GM03348 (cell line): ENCODE measurements at regions not wholly inside any gene's neighbourhood (a gene's known extent, or its start where the extent isn't known, plus 50 kb on each side); places are given as distances from the start of the nearest gene placed in this dataset.

Experiments used
- DNase-seq: peaks from one replicate; pipeline ENCODE4 v3.0.0; 2012; ENCODE audit warnings: low spot score

DNA sequence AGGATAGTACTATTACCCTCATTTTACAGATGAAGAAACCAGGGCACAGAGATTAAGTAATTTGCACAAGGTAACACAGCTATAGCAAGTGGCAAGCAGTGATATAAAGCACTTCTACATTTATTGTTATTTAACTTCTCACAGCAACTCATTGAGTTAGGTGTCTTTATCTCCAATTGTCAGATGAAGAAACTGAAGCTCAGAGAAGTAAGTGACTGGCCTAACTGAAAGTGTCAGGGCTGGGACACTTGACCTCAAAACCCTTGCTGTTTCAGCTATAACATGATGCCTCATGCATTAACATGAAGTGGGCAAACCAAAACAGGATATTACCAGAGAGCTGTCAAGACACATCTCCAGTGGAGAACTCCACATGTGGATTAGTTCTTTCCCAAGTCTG, 65.8 kb upstream of the LEKR1 start:
- DNase-seq: no peak

GRCh38 chr3:156761007-156761406, 65.1 kb upstream of the LEKR1 start:
- DNase-seq: no peak

DNA sequence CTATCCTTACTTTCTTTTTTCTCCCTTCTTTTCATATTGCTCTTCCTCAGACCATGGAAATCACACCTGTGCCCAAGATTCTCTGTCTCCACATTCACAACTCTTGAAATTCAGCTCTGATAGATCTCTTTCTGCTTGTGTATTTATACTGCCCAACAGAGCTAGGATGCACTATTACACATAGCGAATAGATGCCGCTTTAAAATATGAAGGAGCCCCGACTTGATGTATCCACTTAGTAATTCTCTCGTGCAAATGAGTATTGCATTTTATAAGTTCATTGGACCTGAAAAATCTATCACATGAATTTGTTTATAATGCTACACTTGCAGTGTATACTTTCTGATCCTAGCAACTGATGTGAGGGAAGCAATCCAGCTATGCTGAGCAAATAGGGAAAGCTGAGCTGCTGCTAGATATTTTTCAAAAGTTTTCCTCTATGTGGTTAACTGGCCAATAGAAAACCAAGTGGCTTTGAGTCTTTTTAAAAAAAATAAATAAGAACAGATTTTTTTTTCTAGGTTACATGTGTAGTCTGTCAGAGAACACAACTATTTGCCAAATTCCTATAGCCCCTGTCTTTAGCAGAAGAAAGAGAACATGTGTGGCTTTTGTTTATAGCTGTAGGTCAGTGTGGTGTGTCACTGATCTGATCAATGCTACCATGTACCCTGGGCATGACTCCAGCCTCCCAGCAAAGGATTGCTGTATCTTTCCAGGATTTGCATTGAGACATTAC, 64.3 kb upstream of the LEKR1 start:
- no peak for DNase-seq

DNA sequence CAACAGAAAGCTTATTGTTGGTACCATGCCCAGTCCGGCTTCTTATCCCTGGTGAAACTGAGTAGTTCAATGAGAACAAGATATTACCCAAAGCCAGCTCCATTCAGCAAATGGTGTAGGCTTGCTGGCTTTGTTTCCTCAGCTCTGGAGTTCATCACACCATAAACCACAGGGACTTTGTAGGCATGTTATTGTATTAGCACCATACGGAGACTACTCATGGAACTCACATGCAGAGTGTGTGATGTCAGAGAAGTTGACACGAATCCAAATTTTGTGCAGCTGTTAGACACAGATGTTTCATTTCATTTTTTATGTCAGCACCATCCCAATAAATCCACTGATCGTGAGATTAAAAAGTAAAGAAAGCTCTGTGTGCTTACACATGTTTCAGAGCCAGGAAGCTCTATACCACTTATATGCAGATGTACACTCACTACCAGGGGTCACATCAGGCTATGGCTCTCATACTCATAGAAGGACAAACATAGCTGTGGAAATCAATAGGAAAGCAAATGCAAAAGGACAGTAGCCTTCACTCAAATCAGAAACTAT, 63.4 kb upstream of the LEKR1 start:
- DNase-seq: peak; percentile 36

DNA sequence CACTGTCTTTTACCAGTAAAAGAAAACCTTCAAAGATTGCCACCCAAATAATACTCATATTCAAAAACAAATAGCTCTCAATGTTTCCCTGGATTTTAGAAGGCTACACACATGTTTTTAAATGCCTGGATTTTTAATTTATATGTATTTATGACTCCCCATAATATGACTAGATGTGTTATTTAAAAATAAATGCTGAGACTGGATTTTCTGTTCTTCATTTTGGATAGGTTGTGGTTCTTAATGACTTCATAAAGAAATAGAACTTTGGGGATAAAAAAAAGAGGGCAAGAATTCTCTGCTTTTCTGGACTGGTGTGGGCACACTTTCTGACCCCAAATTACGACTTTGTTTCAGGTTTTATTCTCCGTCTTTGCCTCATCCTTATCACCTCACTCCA, 62.8 kb upstream of the LEKR1 start:
- no peak for DNase-seq

GRCh38 chr3:156763931-156764720, 62.0 kb upstream of the LEKR1 start:
- no peak for DNase-seq

DNA sequence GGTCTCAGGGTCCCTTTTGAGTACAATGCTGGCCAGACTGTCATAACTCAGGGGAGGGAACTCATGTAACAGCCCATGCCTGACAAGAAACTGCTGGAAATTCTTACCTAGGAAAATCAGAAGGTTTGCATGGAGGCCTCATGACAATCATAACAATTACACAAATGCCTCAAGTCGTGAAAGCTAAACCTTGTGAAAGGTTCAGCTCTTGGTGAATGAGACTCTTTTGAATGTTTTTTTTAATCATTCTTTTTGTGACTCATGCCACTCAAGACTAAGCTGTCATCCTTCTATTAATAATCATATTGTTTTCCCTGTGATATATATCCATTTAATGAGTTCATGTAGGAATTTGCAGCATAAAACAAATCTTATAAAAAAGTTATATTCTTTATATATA, 61.4 kb upstream of the LEKR1 start:
- DNase-seq: no peak

DNA sequence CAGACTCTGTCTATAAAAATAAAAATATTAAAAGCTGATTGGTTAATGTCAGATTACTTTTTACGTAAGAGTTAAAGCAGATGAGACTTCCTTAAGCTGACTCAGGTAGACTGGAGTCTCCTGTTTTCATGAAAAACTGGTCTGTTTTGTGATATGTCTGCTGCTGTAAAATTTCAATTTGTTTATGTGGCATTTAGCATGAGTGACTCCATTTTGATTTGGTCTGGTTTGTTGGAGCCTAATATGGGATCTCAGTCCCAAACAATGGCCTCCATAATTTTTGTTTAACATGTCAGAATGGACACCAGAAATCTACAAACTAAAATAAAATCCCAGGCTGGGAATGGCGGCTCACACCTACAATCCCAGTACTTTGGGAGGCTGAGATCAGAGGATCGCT, 57.8 kb upstream of the LEKR1 start:
- DNase-seq: no peak

DNA sequence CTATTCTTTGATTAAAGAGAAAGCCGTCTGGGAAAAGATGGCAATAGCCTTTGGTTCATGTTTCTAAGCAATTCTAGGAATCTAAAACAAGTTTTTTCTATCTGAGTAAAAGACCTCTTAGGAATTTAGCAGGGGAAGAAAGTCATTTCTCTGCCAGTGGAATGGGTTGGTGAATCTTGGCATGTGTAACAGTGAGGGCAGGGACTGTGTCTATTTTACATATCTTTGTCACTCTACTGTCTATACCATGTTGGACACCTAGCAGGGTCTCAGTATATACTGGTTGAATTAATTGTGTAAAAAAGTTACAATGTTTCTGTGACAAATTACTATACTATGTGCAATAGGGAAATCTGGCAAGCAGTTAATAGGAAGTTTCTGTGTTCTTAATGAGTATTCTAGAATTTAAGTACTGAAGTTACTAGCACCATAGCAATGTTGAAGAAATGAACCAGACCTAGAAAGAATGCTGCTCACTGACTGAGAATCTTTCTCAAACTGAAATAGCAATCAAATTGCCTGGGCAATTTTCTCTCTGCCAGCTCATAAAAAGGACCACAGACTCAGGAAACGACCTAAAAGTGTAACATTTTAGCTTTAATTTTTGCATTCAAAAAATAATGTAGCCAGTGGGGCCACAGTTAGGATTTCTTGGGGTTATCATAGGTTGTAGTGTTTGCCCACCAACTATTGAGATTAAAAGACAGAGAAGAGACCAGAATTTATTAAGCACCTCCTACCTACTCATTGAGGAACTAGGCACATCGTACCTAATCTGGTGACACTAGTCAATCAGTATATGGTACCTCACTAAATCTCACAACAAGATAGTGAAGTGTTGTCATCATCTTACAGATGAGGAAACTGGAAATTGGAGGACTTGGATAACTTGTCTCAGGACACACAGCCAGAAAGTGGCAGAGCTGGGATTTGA, 56.2 kb upstream of the LEKR1 start:
- peak; percentile 57 for DNase-seq

- no peak for DNase-seq
These were observed 55.3 kb upstream of the LEKR1 start for GRCh38 chr3:156770699-156771414.

GRCh38 chr3:156772588-156773206, 53.5 kb upstream of the LEKR1 start:
- DNase-seq: no peak

DNA sequence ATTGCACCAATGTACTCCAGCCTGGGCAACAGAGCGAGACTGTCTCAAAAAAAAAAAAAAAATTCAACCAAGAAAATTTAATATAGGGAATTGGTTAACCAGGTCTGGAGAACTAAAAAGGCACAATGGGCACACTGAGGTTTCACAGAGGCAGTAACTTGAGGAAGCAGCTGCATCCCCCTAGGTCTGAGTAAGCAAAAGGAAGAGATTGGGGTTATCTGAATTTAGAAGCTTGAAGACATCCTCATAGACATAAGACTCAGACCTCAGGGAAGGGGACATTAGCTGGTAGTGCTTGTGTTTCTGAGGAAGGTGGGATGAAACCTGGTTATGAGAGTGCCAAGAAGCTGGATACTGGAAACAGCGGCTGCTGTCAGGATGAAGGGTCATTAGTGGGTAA, 50.1 kb upstream of the LEKR1 start:
- DNase-seq: no peak
